Colonic mucosa (tissue), 4 donors: ENCODE measurements at regions not wholly inside any gene's neighbourhood (a gene's known extent, or its start where the extent isn't known, plus 50 kb on each side); places are given as distances from the start of the nearest gene placed in this dataset.

Experiments
- DNase-seq: peaks from one replicate; pipeline ENCODE4 v3.0.0-alpha.2; 2020
- H3K27ac ChIP-seq: fragments of 200-600 bp; one replicate; pipeline ENCODE4 v1.8.0; 2021
- H3K27me3 ChIP-seq: fragments of 200-600 bp; one replicate; pipeline ENCODE4 v1.8.0; 2021
- H3K36me3 ChIP-seq: fragments of 200-600 bp; one replicate; pipeline ENCODE4 v1.8.0; 2021
- H3K4me1 ChIP-seq: fragments of 200-600 bp; one replicate; pipeline ENCODE4 v1.8.0; 2021; ENCODE audit warnings: mild to moderate bottlenecking
- H3K4me3 ChIP-seq: fragments of 200-600 bp; one replicate; pipeline ENCODE4 v1.8.0; 2021
- H3K9ac ChIP-seq, 2 donors: one replicate each; pipeline ENCODE4 v1.7.0; 2013; ENCODE audit warnings: control low read depth in 2 of 2, low read depth in 2 of 2, low read length in 2 of 2
- H3K9me3 ChIP-seq: fragments of 200-600 bp; one replicate; pipeline ENCODE4 v1.8.0; 2021
- intact Hi-C: fragments of 100-400 bp; cut with DNase I; formaldehyde crosslinking; loops from one replicate; pipeline ENCODE4 v1.14.1; 2022
- TF ChIP-seq, protein P1 (sequence below): fragments of 200-600 bp; IDR thresholded peaks from one replicate; pipeline ENCODE4 v1.8.0; 2022; ENCODE audit warnings: antibody characterized with exemption, mild to moderate bottlenecking
- donor health status: healthy.
- donor health status: DM: no; HTN: no; CAD: no.
- donor health status: DM: no; HTN: no; CAD: no.

DNA sequence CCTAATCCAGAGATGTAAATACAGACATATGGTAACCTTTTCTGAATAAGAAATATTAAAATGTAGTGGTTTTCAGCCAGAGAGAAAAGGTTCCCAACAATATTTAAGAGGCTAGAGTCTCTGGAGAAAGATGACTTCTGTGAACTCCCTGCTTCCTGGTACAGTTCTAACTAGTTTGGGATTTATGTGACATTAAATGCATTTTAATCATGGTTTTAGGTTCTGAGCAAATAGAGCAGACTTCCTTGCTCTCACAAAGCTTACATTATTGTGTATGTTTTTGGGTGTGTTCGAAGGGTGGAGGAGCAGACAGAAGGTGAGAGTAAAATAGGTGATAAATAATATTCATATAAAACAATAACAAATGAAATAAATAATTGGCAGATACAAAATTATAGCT lies 250.1 kb upstream of the LUZP2 start:
- no peak overlapping the region for H3K4me3 ChIP-seq
- H3K27ac ChIP-seq = no peak overlapping the region
- no peak overlapping the region for H3K9ac ChIP-seq
- TF ChIP-seq, protein P1, sequence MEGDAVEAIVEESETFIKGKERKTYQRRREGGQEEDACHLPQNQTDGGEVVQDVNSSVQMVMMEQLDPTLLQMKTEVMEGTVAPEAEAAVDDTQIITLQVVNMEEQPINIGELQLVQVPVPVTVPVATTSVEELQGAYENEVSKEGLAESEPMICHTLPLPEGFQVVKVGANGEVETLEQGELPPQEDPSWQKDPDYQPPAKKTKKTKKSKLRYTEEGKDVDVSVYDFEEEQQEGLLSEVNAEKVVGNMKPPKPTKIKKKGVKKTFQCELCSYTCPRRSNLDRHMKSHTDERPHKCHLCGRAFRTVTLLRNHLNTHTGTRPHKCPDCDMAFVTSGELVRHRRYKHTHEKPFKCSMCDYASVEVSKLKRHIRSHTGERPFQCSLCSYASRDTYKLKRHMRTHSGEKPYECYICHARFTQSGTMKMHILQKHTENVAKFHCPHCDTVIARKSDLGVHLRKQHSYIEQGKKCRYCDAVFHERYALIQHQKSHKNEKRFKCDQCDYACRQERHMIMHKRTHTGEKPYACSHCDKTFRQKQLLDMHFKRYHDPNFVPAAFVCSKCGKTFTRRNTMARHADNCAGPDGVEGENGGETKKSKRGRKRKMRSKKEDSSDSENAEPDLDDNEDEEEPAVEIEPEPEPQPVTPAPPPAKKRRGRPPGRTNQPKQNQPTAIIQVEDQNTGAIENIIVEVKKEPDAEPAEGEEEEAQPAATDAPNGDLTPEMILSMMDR = no peak
- intact Hi-C loops = no loop called here
- H3K9me3 ChIP-seq = no peaks in the 10 kb centered on the region
- H3K36me3 ChIP-seq = no peaks in the 10 kb centered on the region
- no peaks in the 10 kb centered on the region for H3K4me1 ChIP-seq
- DNase-seq = no peak
- H3K27me3 ChIP-seq = no peaks in the 10 kb centered on the region

DNA sequence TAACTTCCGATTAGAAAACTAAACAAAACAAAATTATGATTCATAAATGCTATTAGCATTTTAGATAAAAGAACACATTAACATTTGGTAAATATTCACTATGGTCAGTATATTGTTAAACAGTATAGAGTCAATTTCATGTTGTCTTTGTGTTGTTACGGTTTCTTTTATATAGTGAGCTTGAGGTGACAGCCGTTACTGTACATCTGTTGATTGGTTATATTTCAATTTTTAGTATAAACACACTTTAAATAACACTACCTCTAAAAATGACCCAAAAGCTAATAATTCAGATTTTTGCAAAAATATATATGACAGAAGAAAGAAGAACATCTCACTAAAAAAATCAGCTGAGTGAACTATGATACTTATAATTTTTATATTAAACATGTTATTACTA lies 249.0 kb upstream of the LUZP2 start:
- Histone ChIP-seq H3K36me3 (no peaks in the 10 kb centered on the region), H3K27ac (no peak overlapping the region), H3K9ac (no peak overlapping the region), H3K4me3 (no peak overlapping the region), H3K27me3 (no peaks in the 10 kb centered on the region), H3K9me3 (no peaks in the 10 kb centered on the region), H3K4me1 (no peaks in the 10 kb centered on the region)
- intact Hi-C loops = no loop called here
- no peak for DNase-seq
- TF ChIP-seq, protein P1 = no peak

DNA sequence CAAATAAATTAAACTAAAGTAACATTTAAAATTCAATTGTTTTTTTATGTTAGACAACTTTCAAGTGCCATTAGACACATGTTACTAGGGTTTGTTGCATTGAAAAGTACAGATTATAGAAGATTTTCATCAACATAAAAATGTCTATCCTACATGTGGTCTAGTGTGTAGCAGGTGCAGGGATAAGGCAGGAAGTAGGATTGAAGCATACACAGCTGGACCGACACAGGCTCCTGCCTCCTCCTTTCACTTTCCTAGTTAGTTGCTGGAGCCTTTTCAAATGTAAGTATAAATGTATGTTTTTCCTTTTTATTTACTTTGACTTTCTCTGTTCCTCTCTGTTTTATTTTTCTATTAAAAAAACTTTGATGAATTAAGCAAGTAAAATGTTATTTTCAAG lies 246.9 kb upstream of the LUZP2 start:
- intact Hi-C loops = no loop called here
- H3K27ac ChIP-seq = no peak overlapping the region
- H3K36me3 ChIP-seq = no peaks in the 10 kb centered on the region
- H3K27me3 ChIP-seq = no peaks in the 10 kb centered on the region
- no peak overlapping the region for H3K9ac ChIP-seq
- no peaks in the 10 kb centered on the region for H3K4me1 ChIP-seq
- no peak for DNase-seq
- TF ChIP-seq, protein P1 = no peak
- H3K4me3 ChIP-seq = no peak overlapping the region
- no peaks in the 10 kb centered on the region for H3K9me3 ChIP-seq

DNA sequence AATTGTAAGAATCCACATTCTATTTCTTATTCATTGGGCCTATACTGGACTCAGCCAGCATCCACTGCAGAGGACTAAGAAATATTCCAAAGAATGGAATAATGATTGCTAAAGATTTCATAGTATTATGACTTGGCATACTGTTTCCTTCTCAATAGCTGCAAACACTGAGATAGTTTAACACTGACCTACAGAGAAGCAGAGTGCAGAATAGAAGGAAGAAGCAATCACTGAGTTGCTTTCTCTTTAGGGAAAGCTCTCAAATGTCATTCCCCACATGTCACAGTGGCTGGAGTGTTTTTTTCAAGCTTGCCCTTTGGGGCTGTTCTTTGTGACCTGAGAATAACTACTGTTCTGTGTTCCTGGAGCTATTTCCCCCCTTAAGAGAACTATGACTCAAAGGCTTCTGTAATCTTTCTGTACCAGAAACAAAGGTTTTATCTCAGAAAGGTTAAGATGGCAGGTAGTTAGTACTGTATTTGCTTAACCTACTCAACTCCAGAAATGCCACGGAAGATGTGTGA lies 243.6 kb upstream of the LUZP2 start:
- DNase-seq = no peak
- Histone ChIP-seq H3K4me1 (no peaks in the 10 kb centered on the region), H3K27me3 (no peaks in the 10 kb centered on the region), H3K36me3 (no peaks in the 10 kb centered on the region), H3K4me3 (no peak overlapping the region), H3K27ac (no peak overlapping the region), H3K9me3 (no peaks in the 10 kb centered on the region), H3K9ac (no peak overlapping the region)
- intact Hi-C loops = no loop called here
- TF ChIP-seq, protein P1 = no peak

DNA sequence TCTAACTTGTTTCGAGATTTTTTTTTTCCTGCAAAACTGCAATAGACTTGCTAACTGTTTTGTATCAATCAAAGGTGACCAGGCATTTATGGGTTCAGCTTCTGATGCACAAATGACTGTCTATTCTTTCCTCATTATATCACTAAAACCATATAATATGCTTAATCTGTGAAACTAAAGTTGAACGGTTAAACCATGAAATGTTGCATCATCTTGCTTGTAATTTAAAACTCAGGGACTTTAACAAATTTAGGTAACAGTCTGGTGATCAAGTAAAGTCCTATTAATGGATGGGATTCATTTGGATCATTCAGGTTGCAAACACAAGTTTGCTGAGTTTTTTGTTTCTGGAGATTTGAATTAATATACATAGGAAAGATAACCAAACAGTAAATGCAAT lies 232.0 kb upstream of the LUZP2 start:
- H3K9ac ChIP-seq = no peak overlapping the region
- no peak for DNase-seq
- H3K9me3 ChIP-seq = no peaks in the 10 kb centered on the region
- TF ChIP-seq, protein P1 = no peak
- no peaks in the 10 kb centered on the region for H3K27me3 ChIP-seq
- no peak overlapping the region for H3K27ac ChIP-seq
- intact Hi-C loops = no loop called here
- no peak overlapping the region for H3K4me3 ChIP-seq
- no peaks in the 10 kb centered on the region for H3K4me1 ChIP-seq
- no peaks in the 10 kb centered on the region for H3K36me3 ChIP-seq

DNA sequence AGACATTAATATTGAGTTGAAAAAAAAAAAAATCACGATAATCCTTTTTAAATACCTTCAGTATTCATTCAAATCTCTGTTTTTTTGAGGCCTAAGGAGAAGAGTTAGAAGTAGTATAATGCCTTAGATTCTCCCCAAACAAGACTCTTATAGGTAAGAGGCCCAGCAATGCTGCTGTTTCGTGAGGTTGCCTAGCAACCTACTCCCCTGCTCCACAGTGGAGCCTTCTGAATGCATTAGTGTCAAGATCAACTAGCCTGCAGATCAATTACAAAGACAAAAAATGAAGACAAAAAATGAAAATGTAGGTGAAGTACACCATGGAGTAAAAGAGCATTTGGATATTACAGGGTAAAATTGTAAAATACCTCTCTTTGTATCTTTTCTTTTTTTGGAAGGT lies 229.8 kb upstream of the LUZP2 start:
- TF ChIP-seq, protein P1 = no peak
- DNase-seq = no peak
- H3K9ac ChIP-seq = no peak overlapping the region
- intact Hi-C loops = no loop called here
- no peaks in the 10 kb centered on the region for H3K4me1 ChIP-seq
- H3K4me3 ChIP-seq = no peak overlapping the region
- H3K27ac ChIP-seq = no peak overlapping the region
- H3K36me3 ChIP-seq = no peaks in the 10 kb centered on the region
- H3K27me3 ChIP-seq = no peaks in the 10 kb centered on the region
- H3K9me3 ChIP-seq = no peaks in the 10 kb centered on the region
